GM19351 (cell line): ENCODE measurements at regions not wholly inside any gene's neighbourhood (a gene's known extent, or its start where the extent isn't known, plus 50 kb on each side); places are given as distances from the start of the nearest gene placed in this dataset.

Experiments used
- ATAC-seq: cut with Tn5 transposase; IDR thresholded peaks from one replicate; pipeline ENCODE4 v1.9.1; 2021; ENCODE audit warnings: mild to moderate bottlenecking, moderate library complexity; ENCODE audit not compliant: unreplicated experiment

DNA sequence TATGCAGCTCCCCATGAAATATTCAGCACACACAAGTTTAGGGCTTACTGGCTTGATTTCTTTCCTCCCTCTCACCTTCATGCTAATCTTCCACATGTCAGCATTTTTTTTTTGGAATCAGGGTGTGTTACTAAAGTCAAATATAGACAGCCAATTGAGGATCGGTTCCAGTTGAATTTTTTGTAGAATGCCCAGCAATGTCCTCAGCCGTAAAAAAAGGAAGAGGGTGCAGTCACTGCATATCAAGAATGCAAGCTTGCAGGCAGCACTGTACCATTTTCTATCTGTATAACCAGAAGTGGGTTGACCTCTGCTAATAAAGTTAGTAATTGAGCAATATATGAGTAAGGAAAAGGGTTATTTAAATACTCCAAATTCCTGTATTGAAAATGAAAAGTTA, 51.4 kb upstream of the CHMP2B start:
- no peak for ATAC-seq

GRCh38 chr3:87173776-87174175, 53.3 kb upstream of the CHMP2B start:
- peak; percentile 48 for ATAC-seq

DNA sequence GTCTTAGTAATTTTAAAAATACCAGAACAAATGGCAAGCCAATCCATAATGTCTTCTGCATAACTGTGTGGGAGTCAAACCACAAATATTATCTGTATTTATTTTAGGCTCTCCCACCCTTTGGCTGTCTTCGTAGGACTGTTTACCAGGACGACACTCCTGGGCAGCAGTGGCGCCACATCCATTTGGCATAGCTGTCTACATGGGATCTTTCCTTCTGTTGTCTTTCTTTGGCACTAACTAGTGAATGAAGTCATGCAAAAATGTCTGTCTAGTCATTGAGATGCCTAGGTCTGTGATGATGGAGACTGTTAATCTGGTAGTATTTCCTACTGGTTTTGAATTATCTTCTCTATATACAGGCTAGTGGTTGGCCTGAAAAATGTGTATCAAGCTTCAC, 54.0 kb upstream of the CHMP2B start:
- no peak for ATAC-seq

- peak; percentile 94 for ATAC-seq
Measured at GRCh38 chr3:87167628-87168456, 59.3 kb upstream of the CHMP2B start.

- no peak for ATAC-seq
Measured at GRCh38 chr3:87164245-87164644, 62.9 kb upstream of the CHMP2B start.

DNA sequence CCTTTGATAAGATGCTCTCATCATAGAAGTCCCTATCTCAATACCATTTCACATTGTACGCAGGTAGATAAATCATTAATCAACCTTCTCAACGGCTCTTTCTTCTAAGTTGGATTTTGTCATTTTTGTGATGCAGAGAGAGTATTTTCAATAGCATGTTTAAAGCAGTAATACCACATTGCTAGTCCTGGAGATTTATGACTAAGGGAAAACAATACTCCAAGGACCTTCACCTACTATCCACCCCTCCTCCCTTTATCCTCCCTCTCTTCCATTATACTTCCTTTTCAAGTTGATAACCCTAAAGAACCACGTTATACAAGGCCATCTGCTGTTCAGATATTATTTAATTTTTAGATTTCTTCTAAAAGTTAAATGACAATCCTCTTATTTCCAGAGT, 65.3 kb upstream of the CHMP2B start:
- no peak for ATAC-seq

GRCh38 chr3:87161417-87161816, 65.7 kb upstream of the CHMP2B start:
- no peak for ATAC-seq

GRCh38 chr3:87161013-87161412, 66.1 kb upstream of the CHMP2B start:
- ATAC-seq = no peak

- no peak for ATAC-seq
Measured at GRCh38 chr3:87158823-87159222, 68.3 kb upstream of the CHMP2B start.

DNA sequence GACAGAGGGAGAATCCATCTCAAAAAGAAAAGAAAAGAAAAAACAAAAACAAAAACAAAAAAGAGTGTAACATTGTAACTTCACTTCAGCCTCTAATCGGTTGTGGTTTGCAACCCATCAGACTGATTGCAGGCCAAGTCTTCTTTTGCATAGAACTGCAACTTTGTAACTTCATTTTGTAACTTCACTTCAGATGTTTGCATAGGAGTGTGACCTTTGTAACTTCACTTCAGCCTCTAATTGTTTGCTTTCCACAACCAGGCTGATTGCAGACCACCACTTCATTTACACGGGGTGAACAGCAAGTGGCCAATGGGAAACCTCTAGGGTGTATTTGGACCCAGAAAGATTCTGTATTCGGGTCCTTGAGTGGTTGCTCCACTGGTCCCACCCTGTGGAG, 79.1 kb upstream of the CHMP2B start:
- ATAC-seq = no peak

DNA sequence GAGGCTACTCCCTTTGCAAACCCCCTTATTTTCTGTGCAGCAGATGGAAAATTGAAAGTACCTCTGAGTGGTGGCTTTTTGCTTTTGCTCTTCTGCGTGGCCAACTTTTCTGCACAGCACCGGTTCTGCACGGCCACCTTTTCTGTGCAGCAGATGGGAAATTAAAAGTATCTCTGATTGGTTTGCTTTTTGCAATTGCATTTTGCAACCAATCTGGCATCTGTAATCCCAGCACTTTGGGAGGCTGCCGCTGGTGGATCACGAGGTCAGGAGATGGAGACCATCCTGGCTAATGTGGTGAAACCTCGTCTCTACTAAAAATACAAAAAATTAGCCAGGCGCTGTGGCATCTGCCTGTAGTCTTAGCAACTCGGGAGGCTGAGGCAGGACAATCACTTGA, 79.5 kb upstream of the CHMP2B start:
- ATAC-seq = no peak

DNA sequence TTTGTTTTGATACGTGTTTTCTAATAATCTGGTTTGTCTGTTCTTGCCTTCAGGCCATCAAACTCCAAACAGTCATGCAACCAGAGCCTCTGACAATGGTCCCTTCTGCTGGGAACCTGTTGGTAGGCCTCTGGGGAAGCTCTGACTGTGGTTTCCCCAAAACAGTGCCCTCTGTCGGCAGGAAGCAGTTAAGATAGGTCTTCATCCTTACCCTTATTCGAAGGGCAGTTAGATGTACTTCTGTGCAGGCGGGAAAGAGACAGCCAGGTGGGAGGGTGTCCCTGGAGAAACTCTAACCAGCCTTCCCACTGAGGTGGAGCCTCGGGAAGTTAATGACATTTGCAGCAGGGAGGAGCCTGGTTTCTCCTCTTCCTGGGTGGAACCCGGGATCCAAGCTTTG, 81.6 kb upstream of the CHMP2B start:
- peak; percentile 86 for ATAC-seq

DNA sequence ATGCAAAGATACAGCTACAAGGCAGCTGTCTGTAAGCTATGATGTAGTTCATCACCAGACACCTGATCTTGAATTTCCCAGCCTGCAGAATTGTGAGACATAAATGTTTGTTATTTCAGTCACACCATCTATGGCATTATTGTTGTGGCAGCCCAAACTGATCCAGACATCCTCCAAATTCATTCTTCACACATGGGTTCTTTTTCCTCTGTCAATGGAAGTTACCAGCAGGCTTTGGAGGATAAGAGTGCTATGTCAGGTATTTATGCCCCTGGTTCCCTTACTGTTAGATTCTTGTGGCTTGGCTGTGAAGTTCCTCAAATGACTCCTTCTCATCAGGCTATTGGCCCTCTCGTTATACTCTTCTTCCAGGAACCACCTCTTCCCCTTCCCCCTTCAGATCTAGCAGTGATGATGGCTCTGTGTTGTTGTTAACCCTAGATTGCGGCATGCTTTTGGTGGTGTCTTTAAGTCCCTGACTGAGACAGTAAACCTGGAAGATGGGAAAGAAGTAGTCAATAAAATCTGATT, 91.0 kb upstream of the CHMP2B start:
- no peak for ATAC-seq

- no peak for ATAC-seq
Measured at GRCh38 chr3:87135412-87135811, 91.7 kb upstream of the CHMP2B start.

DNA sequence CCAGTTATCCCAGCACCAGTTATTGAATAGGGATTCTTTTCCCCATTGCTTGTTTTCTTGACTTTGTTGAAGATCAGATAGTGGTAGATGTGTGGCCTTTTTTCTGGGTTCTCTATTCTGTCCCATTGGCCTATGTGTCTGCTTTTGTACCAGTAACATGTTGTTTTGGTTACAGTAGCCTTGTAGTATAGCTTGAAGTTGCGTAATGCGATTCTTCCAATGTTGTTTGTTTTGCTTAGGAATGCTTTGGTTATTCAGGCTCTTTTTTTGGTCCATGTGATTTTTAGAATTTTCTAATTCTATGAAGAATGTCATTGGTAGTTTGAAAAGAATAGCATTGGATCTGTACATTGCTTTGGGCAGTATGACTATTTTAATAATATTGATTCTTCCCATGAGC, 94.3 kb upstream of the CHMP2B start:
- ATAC-seq = no peak

DNA sequence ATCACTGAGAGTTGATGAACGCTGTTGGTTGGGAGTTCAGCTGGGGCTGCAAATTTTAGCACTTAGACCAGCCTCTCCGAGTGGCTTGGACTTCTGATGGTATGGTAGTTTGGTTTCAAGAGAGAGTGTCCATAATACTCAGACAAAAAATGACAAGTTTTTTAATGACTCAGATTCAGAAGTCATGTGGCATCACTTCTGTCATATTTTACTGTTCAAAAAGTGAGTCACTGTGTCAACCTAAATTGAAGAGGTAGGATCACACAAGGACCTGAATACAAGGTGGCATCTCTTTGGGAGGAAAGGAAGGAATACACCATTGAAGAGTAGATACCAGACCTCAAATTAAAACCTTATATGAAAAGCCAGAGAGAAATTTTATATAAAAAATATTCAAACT, 99.1 kb upstream of the CHMP2B start:
- ATAC-seq = no peak

GRCh38 chr3:87127281-87127680, 99.8 kb upstream of the CHMP2B start:
- ATAC-seq = no peak

- ATAC-seq = no peak
Measured at GRCh38 chr3:87126321-87126720, 100.8 kb upstream of the CHMP2B start.

GRCh38 chr3:87125116-87125515, 102.0 kb upstream of the CHMP2B start:
- ATAC-seq = no peak

DNA sequence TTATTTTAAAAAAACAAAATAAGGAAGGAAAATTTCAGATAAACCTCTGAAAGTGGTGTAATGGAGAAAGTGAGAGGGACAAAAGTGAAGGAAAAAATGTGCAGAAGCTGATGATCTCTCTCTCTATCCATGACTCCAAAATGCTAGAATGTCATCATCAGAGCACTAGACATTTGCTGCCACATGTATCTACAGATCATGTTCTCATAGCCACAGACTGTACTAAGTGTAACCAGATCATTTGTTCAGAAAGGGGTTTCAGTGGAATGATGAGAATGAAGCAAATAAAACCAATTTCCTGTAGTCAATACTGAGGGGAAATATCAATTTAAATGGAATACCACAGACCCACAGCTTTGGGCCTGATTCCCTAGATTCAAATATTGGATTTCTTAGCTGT, 104.3 kb upstream of the CHMP2B start:
- ATAC-seq = no peak

DNA sequence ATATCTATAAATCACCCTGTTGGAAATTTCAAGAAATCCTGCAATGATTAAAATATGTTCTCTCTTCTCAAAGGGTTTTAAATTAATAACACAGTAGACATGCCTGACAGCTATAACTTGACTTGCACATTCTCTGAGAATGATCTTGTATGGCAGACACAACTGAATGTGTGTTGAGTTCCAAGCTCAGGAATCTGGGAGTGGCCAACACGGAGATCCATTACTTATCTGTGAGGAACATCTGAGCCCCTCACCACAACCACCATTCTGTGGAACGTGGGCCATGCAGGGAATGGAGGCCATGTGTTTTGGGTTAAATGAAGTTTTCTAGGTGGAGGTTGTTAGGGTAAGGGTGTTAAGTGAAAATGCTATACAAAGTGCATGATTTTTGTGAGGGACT, 105.3 kb upstream of the CHMP2B start:
- no peak for ATAC-seq

- no peak for ATAC-seq
Measured at GRCh38 chr3:87120881-87121280, 106.2 kb upstream of the CHMP2B start.

DNA sequence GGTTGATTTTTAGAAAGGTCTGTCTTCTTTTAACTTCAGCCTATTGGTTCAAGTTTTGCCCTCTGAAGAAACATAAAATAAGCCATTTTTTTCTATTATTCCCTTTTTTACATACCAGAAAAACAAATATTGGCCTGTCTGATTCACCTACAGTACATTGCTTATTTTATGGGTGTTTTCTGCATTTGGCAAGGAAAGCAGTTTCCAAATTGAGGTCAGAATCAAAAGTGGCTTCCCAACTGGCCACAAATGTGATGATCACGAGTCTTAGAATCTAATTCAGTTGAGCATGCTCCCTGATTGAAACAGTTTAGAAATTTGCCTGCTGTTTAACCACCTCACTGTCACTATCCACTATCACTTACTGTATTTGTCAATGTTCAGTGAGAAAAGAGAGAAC, 106.9 kb upstream of the CHMP2B start:
- no peak for ATAC-seq
